Neural crest cell (in vitro differentiated cells): ENCODE measurements at regions not wholly inside any gene's neighbourhood (a gene's known extent, or its start where the extent isn't known, plus 50 kb on each side); places are given as distances from the start of the nearest gene placed in this dataset.

ENCODE experiments used
- DNase-seq: peaks from one replicate; pipeline ENCODE4 v3.0.0; 2021; ENCODE audit warnings: low read depth, mixed read lengths, low spot score
- H3K27ac Mint-ChIP-seq: one replicate; pipeline ENCODE4 v1.8.0; 2021; ENCODE audit warnings: mild to moderate bottlenecking, mixed read lengths; ENCODE audit not compliant: unreplicated experiment
- H3K27me3 Mint-ChIP-seq: 2 replicates; pipeline ENCODE4 v1.8.0; 2021; ENCODE audit warnings: low read depth, mild to moderate bottlenecking, mixed read lengths
- H3K36me3 Mint-ChIP-seq: 2 replicates; pipeline ENCODE4 v1.8.0; 2021; ENCODE audit warnings: low read depth, mild to moderate bottlenecking, mixed read lengths
- H3K4me1 Mint-ChIP-seq: 2 replicates; pipeline ENCODE4 v1.8.0; 2021; ENCODE audit warnings: mixed read lengths
- H3K4me3 Mint-ChIP-seq: one replicate; pipeline ENCODE4 v1.8.0; 2021; ENCODE audit warnings: mild to moderate bottlenecking, mixed read lengths
- H3K9me3 Mint-ChIP-seq: 2 replicates; pipeline ENCODE4 v1.8.0; 2021; ENCODE audit warnings: mixed read lengths
- CTCF ChIP-seq: fragments of 200-600 bp; sonication (generic); conservative IDR thresholded peaks from 2 replicates; pipeline ENCODE4 v1.5.0; 2021; ENCODE audit warnings: antibody characterized with exemption, mild to moderate bottlenecking

- Mint-ChIP-seq H3K27ac (no peak overlapping the region), H3K27me3 (no peaks in the 10 kb centered on the region), H3K4me3 (no peak overlapping the region), H3K36me3 (peaks cover 5% of the 10 kb centered on the region), H3K9me3 (peaks cover 10% of the 10 kb centered on the region), H3K4me1 (peaks cover 8% of the 10 kb centered on the region)
- no peak for DNase-seq
- TF ChIP-seq CTCF = no peak
Measured at GRCh38 chr7:16344927-16345326, 76.4 kb downstream of the CRPPA start.

- no peak for TF ChIP-seq CTCF
- no peaks in the 10 kb centered on the region for H3K27me3 Mint-ChIP-seq
Measured at GRCh38 chr7:16343612-16344011, 77.7 kb downstream of the CRPPA start.

GRCh38 chr7:16338065-16338464, 83.3 kb downstream of the CRPPA start:
- DNase-seq = no peak
- Mint-ChIP-seq H3K4me1 (peaks cover 6% of the 10 kb centered on the region), H3K4me3 (no peak overlapping the region), H3K27me3 (no peaks in the 10 kb centered on the region), H3K9me3 (peaks cover 11% of the 10 kb centered on the region), H3K27ac (no peak overlapping the region), H3K36me3 (peaks cover 8% of the 10 kb centered on the region)
- TF ChIP-seq CTCF = no peak

More at GRCh38 chr7:16343612-16344011, 77.7 kb downstream of the CRPPA start:
- Mint-ChIP-seq H3K27ac (no peak overlapping the region), H3K4me1 (peaks cover 8% of the 10 kb centered on the region), H3K9me3 (peaks cover 10% of the 10 kb centered on the region), H3K36me3 (peaks cover 3% of the 10 kb centered on the region), H3K4me3 (no peak overlapping the region)
- no peak for DNase-seq

DNA sequence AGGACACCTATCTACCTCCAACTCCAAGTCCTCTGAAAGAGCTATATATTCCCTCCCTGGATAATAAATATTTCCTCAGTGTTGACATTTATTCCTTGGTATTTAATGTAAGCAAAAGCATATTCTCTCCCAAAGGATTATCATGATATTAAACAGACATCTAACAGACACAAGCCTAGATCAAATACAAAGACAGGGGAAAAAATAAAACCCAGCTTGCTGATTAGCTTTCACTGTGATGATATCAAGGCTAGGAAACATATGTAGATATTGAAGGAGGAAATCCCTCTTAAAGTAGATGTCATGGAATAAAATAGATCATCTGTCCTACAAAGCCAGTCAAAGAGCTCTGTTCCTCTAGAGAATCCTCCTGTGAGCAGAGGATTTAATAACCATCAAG, 95.2 kb downstream of the CRPPA start:
- H3K27me3 Mint-ChIP-seq = no peaks in the 10 kb centered on the region
- H3K27ac Mint-ChIP-seq = no peak overlapping the region
- peaks cover 4% of the 10 kb centered on the region for H3K9me3 Mint-ChIP-seq
- H3K4me3 Mint-ChIP-seq = no peak overlapping the region
- no peak for DNase-seq
- no peaks in the 10 kb centered on the region for H3K4me1 Mint-ChIP-seq
- no peaks in the 10 kb centered on the region for H3K36me3 Mint-ChIP-seq
- no peak for TF ChIP-seq CTCF

- Mint-ChIP-seq H3K27me3 (no peaks in the 10 kb centered on the region), H3K9me3 (peaks cover 7% of the 10 kb centered on the region), H3K27ac (no peak overlapping the region), H3K4me3 (no peak overlapping the region), H3K4me1 (no peaks in the 10 kb centered on the region), H3K36me3 (no peaks in the 10 kb centered on the region)
- no peak for DNase-seq
- TF ChIP-seq CTCF = no peak
Measured at GRCh38 chr7:16323313-16323712, 98.0 kb downstream of the CRPPA start.
